ENCODE measurements at regions not wholly inside any gene's neighbourhood (a gene's known extent, or its start where the extent isn't known, plus 50 kb on each side); places are given as distances from the start of the nearest gene placed in this dataset.

DNA sequence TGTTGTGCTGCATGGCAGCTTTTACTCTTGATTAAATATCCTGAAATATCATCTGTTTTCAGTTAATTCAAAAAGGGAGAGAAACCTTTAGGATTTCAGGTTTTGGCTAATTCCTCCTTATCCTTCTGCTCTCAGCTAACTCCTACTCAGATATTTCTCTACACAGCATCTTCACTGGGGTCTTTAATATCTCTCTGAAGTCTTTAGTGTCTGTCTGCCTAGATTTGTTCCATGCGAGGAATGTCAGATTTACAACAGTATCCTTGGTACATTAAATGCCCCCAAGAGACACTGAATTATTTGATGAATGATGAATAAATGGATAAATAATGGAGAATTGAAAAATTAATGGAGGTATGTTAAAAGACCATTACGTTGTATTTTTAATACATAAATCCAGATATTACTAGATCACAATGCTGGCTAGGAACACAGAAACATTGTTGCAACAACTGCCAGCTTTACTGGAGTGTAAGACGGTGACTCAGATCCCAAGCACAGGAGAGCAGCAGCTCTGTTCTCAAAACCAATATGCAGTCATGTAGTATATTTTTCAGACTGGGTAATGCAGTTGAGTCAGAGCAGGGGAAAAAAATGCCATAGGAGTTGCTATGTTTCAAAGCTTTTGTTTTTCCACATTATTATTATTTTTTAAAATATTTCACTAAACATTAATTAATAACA is 388.0 kb upstream of the SYT4 start:
- Mint-ChIP-seq H3K4me3 (no peak overlapping the region), H3K27ac (no peak overlapping the region), H3K4me1 (ENCODE audit: low read depth) (no peaks in the 10 kb centered on the region), H3K36me3 (ENCODE audit: low read depth) (no peaks in the 10 kb centered on the region), H3K9me3 (peaks cover 7% of the 10 kb centered on the region), H3K27me3 (ENCODE audit: low read depth) (no peaks in the 10 kb centered on the region)
- DNase-seq: no peak
- CTCF ChIA-PET: no interaction called here
- intact Hi-C loops (cut with micrococcal nuclease): no loop called here

- no peaks in the 10 kb centered on the region for H3K36me3 Mint-ChIP-seq (ENCODE audit: low read depth)
- H3K4me1 Mint-ChIP-seq (ENCODE audit: low read depth): no peaks in the 10 kb centered on the region
- CTCF ChIA-PET: no interaction called here
Measured at GRCh38 chr18:43668866-43669265, 391.6 kb upstream of the SYT4 start.

DNA sequence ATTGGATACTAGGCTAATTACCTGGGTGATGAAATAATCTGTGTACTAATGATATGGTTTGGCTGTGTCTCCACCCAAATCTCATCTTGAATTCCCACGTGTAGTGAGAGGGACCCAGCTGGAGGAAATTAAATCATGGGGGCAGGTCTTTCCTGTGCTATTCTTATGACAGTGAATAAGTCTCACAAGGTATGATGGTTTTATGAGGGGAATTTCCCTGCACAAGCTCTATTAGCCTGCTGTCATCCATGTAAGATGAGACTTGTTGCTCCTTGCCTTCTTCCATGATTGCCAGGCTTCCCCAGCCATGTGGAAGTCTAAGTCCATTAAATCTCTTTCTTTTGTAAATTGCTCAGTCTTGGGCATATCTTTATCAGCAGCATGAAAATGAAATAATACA is 394.1 kb upstream of the SYT4 start:
- intact Hi-C loops (cut with micrococcal nuclease): no loop called here
- no peak overlapping the region for H3K4me3 Mint-ChIP-seq
- H3K27me3 Mint-ChIP-seq (ENCODE audit: low read depth): no peaks in the 10 kb centered on the region
- no peak overlapping the region for H3K27ac Mint-ChIP-seq
- H3K36me3 Mint-ChIP-seq (ENCODE audit: low read depth): no peaks in the 10 kb centered on the region
- DNase-seq: no peak
- no peaks in the 10 kb centered on the region for H3K4me1 Mint-ChIP-seq (ENCODE audit: low read depth)
- H3K9me3 Mint-ChIP-seq: no peaks in the 10 kb centered on the region
- CTCF ChIA-PET: no interaction called here

More at GRCh38 chr18:43668866-43669265, 391.6 kb upstream of the SYT4 start:
- H3K4me3 Mint-ChIP-seq: no peak overlapping the region
- intact Hi-C loops (cut with micrococcal nuclease): no loop called here
- H3K27me3 Mint-ChIP-seq (ENCODE audit: low read depth): no peaks in the 10 kb centered on the region
- peaks cover 3% of the 10 kb centered on the region for H3K9me3 Mint-ChIP-seq
- H3K27ac Mint-ChIP-seq: no peak overlapping the region
- DNase-seq: no peak

DNA sequence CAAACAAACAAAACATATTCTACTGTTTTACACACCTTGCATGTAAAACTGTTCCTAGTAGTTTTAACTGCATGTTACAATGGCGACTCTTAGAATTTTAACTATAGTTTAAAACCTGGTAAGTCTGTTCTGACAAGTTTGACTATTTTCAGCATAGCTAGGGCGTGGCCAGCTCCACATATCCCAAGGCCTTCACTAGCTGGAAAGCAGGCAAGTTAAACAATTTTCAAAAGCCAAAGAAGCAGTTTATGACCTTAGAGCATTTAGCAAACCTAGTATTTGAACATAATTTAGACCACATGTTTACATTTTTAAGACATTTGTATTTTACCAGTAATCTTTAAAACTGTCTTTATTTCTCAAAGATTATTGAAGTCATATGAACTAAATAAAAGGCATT is 402.8 kb upstream of the SYT4 start:
- H3K4me1 Mint-ChIP-seq (ENCODE audit: low read depth): no peaks in the 10 kb centered on the region
- intact Hi-C loops (cut with micrococcal nuclease): no loop called here
- peaks cover 8% of the 10 kb centered on the region for H3K9me3 Mint-ChIP-seq
- no peaks in the 10 kb centered on the region for H3K27me3 Mint-ChIP-seq (ENCODE audit: low read depth)
- H3K36me3 Mint-ChIP-seq (ENCODE audit: low read depth): no peaks in the 10 kb centered on the region
- no peak for DNase-seq
- H3K4me3 Mint-ChIP-seq: no peak overlapping the region
- no peak overlapping the region for H3K27ac Mint-ChIP-seq
- CTCF ChIA-PET: no interaction called here

GRCh38 chr18:43681661-43682060 is 404.4 kb upstream of the SYT4 start:
- Mint-ChIP-seq H3K4me3 (no peak overlapping the region), H3K9me3 (peaks cover 8% of the 10 kb centered on the region), H3K36me3 (ENCODE audit: low read depth) (no peaks in the 10 kb centered on the region), H3K4me1 (ENCODE audit: low read depth) (no peaks in the 10 kb centered on the region), H3K27ac (no peak overlapping the region), H3K27me3 (ENCODE audit: low read depth) (no peaks in the 10 kb centered on the region)
- no peak for DNase-seq
- CTCF ChIA-PET: no interaction called here
- intact Hi-C loops (cut with micrococcal nuclease): no loop called here

DNA sequence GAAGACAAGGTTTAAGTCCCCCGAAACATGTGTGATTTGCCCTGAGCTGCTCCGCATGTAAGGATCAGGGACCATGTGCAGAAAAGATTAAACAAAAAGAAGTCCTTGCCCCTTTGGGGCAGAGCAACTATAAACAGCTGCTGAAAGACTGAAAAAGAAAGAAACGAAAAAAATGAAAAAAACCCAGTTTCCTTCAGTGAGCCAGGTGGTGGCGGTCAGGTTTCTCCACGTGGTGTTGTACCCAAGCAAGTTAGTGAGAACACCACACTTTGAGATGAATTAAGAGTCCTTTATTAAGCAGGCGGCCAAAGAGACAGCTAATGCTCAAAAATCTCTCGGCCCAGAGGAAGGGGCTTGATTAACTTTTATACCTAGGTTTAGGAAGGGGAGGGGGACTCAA is 404.9 kb upstream of the SYT4 start:
- intact Hi-C loops (cut with micrococcal nuclease): no loop called here
- no peak overlapping the region for H3K4me3 Mint-ChIP-seq
- H3K36me3 Mint-ChIP-seq (ENCODE audit: low read depth): no peaks in the 10 kb centered on the region
- no peak overlapping the region for H3K27ac Mint-ChIP-seq
- H3K27me3 Mint-ChIP-seq (ENCODE audit: low read depth): no peaks in the 10 kb centered on the region
- CTCF ChIA-PET: no interaction called here
- H3K4me1 Mint-ChIP-seq (ENCODE audit: low read depth): no peaks in the 10 kb centered on the region
- peaks cover 8% of the 10 kb centered on the region for H3K9me3 Mint-ChIP-seq
- DNase-seq: no peak

DNA sequence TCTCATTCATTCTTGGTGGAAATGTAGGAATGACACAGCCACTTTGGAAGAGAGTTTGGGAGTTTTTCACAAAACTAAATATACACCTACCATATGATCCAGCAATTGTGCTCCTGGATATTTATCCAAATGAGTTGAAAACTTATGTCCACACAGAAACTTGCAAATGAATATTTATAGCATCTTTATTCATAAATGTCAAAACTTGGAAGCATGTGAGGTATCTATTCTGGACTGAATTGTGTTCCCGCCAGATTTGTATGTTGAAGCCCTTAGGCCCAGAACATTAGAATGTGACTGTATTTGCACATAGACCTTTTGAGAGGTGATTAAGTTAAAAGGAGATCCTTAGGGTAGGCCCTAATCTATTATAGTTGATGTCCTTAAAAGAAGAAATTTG is 409.4 kb upstream of the SYT4 start:
- CTCF ChIA-PET: no interaction called here
- no peaks in the 10 kb centered on the region for H3K27me3 Mint-ChIP-seq (ENCODE audit: low read depth)
- H3K27ac Mint-ChIP-seq: no peak overlapping the region
- H3K4me3 Mint-ChIP-seq: no peak overlapping the region
- intact Hi-C loops (cut with micrococcal nuclease): no loop called here
- H3K9me3 Mint-ChIP-seq: peaks cover 11% of the 10 kb centered on the region
- DNase-seq: no peak
- H3K4me1 Mint-ChIP-seq (ENCODE audit: low read depth): no peaks in the 10 kb centered on the region
- H3K36me3 Mint-ChIP-seq (ENCODE audit: low read depth): no peaks in the 10 kb centered on the region

- intact Hi-C loops (cut with micrococcal nuclease): no loop called here
- Mint-ChIP-seq H3K27ac (no peak overlapping the region), H3K27me3 (ENCODE audit: low read depth) (no peaks in the 10 kb centered on the region), H3K36me3 (ENCODE audit: low read depth) (no peaks in the 10 kb centered on the region), H3K9me3 (peaks cover 9% of the 10 kb centered on the region), H3K4me1 (ENCODE audit: low read depth) (no peaks in the 10 kb centered on the region), H3K4me3 (no peak overlapping the region)
- DNase-seq: no peak
- CTCF ChIA-PET: no interaction called here
Measured at GRCh38 chr18:43692099-43692690, 414.9 kb upstream of the SYT4 start.

DNA sequence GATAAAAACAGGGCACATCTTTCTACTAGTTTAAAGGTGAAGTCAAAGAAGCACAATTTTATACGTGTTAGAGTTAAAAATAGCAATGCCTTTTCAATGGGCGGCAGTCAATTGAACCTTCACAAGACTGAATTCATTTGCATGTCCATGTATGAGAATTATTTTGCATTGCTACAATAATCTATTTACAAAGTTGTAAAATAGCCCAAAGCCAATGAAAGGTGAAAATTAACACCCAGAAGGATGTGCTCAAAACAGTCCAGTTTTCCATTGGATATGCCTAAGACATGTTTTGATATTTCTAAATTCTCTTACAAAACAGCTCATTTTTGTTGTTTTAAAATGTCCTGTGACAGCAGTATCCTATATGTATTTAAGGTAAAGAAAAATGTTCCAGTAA is 425.1 kb upstream of the SYT4 start:
- Mint-ChIP-seq H3K36me3 (ENCODE audit: low read depth) (no peaks in the 10 kb centered on the region), H3K9me3 (no peaks in the 10 kb centered on the region)
- intact Hi-C loops (cut with micrococcal nuclease): no loop called here

DNA sequence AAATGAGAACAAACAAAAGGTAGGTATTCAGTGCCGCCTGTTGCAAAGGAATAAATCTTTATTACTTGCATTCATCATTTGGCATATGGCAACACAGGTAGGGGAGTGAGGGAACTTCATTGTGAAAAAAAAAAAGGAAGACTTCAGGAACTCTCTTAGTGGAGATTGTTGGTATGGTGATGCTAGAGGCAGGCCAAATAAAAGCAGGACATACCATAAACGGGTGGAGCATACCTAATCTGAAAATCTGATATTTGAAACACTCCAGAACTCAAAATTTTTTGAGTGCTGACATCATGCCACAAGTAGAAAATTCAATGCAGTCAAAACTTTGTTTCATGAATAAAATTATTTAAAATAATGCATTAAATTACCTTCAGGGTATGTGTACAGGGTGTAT is 425.8 kb upstream of the SYT4 start:
- Mint-ChIP-seq H3K9me3 (no peaks in the 10 kb centered on the region), H3K27me3 (ENCODE audit: low read depth) (no peaks in the 10 kb centered on the region), H3K27ac (no peak overlapping the region), H3K4me3 (no peak overlapping the region), H3K4me1 (ENCODE audit: low read depth) (no peaks in the 10 kb centered on the region), H3K36me3 (ENCODE audit: low read depth) (no peaks in the 10 kb centered on the region)
- DNase-seq: no peak
- CTCF ChIA-PET: no interaction called here
- intact Hi-C loops (cut with micrococcal nuclease): no loop called here

More for the DNA sequence above, 425.1 kb upstream of the SYT4 start:
- H3K4me1 Mint-ChIP-seq (ENCODE audit: low read depth): no peaks in the 10 kb centered on the region
- CTCF ChIA-PET: no interaction called here
- no peak overlapping the region for H3K4me3 Mint-ChIP-seq
- H3K27me3 Mint-ChIP-seq (ENCODE audit: low read depth): no peaks in the 10 kb centered on the region
- no peak for DNase-seq
- H3K27ac Mint-ChIP-seq: no peak overlapping the region

- H3K36me3 Mint-ChIP-seq (ENCODE audit: low read depth): no peaks in the 10 kb centered on the region
- intact Hi-C loops (cut with micrococcal nuclease): no loop called here
- H3K27ac Mint-ChIP-seq: no peak overlapping the region
- H3K4me3 Mint-ChIP-seq: no peak overlapping the region
- H3K9me3 Mint-ChIP-seq: no peaks in the 10 kb centered on the region
- no peaks in the 10 kb centered on the region for H3K4me1 Mint-ChIP-seq (ENCODE audit: low read depth)
- CTCF ChIA-PET: no interaction called here
- DNase-seq: no peak
- no peaks in the 10 kb centered on the region for H3K27me3 Mint-ChIP-seq (ENCODE audit: low read depth)
Measured at GRCh38 chr18:43705850-43706249, 428.6 kb upstream of the SYT4 start.

DNA sequence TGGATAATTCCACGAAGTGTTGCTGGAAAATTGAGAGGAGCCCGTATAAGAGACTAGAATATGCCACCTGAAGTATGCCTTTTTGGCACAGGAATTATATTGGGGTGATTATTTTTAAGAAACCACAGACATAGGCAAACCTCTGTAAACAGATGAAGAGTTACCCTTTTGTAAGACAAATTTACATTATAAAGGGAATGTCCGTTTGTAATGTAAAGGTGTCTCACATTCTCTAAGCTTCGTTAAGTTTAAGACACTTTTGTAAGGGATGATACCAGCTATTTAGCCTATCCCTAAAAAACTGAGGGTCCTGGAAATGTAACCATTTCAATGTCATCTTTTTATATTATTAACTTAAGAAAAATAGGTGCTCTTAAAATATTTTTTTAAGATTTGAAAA is 432.8 kb upstream of the SYT4 start:
- DNase-seq: no peak
- Mint-ChIP-seq H3K27me3 (ENCODE audit: low read depth) (no peaks in the 10 kb centered on the region), H3K4me1 (ENCODE audit: low read depth) (no peaks in the 10 kb centered on the region), H3K9me3 (peaks cover 3% of the 10 kb centered on the region), H3K4me3 (no peak overlapping the region), H3K27ac (no peak overlapping the region), H3K36me3 (ENCODE audit: low read depth) (no peaks in the 10 kb centered on the region)
- CTCF ChIA-PET: interaction anchor here (0.6 kb wide), 1 partner anchor 1676 kb away, joined by 6 read pairs; no protein-coding TSS in a partner anchor
- intact Hi-C loops (cut with micrococcal nuclease): no loop called here

GRCh38 chr18:43714343-43715010 is 437.2 kb upstream of the SYT4 start:
- H3K36me3 Mint-ChIP-seq (ENCODE audit: low read depth): no peaks in the 10 kb centered on the region
- CTCF ChIA-PET: no interaction called here

More at GRCh38 chr18:43714343-43715010, 437.2 kb upstream of the SYT4 start:
- no peaks in the 10 kb centered on the region for H3K27me3 Mint-ChIP-seq (ENCODE audit: low read depth)
- intact Hi-C loops (cut with micrococcal nuclease): no loop called here
- no peaks in the 10 kb centered on the region for H3K4me1 Mint-ChIP-seq (ENCODE audit: low read depth)
- H3K9me3 Mint-ChIP-seq: peaks cover 3% of the 10 kb centered on the region
- no peak overlapping the region for H3K4me3 Mint-ChIP-seq
- no peak overlapping the region for H3K27ac Mint-ChIP-seq
- DNase-seq: no peak
